ENCODE measurements at regions not wholly inside any gene's neighbourhood (a gene's known extent, or its start where the extent isn't known, plus 50 kb on each side); places are given as distances from the start of the nearest gene placed in this dataset.

DNA sequence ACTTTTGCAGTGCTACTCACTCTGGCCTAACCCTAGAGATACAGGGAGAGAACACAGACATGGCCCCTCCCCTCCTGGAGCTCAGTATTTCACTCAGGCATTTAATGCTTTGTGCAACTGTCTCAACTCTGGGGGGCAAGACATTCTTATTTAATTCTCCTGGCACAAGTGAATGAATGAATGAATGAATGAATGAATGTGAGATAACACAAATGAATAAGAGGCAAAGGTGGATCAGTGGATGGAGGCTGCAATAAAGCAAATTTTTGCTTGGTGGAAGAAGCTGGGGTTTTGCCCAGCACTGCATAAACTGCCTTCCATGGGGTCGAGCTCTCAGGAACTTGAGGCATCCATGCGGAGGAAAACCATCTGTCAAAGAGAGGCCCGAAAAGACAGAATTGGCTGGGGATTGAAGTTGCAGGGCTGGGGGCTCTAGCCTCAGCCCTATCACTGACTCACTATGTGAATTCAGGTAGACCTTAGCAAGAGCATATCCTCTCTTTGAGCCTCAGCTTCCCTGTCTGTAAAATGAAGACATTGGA is 441.4 kb upstream of the ZMIZ1 start:
- DNase-seq (ENCODE audit: extremely low spot score) = no peak
- ChIA-PET CTCF (no interaction called here), POLR2A (no interaction called here)
- TF ChIP-seq L3MBTL2 (conservative IDR thresholded peaks at IDR 0.05) = no peak
- TF ChIP-seq FOXM1 (IDR thresholded peaks at IDR 0.05; ENCODE audit: borderline replicate concordance) = no peak

DNA sequence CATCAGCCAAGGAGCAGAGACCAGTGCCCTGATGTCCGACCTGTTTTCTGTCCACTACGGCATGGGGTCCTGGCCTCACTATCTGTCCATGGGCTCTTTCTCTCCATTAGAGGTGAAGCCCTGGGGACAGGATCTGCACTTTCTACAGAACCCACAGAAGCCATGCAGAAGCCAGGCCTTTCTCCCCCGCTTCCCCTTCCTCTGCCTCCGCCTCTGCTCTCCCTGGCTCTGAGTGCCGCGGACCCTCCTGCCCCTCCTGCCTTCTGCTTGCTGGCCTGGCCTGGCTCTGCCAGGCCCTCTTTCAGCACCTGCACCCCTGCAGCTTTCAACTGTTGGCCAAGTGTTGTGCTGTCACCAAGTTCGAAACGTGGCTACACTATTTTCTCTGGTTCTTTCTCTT is 439.8 kb upstream of the ZMIZ1 start:
- ChIA-PET POLR2A (no interaction called here), CTCF (no interaction called here)
- no peak for DNase-seq (ENCODE audit: extremely low spot score)
- TF ChIP-seq NFRKB (IDR thresholded peaks at IDR 0.05) (no peak), LEF1 (IDR thresholded peaks at IDR 0.05; ENCODE audit: borderline replicate concordance) (no peak), FOXM1 (IDR thresholded peaks at IDR 0.05; ENCODE audit: borderline replicate concordance) (no peak), L3MBTL2 (conservative IDR thresholded peaks at IDR 0.05) (no peak), FOXK2 (IDR thresholded peaks at IDR 0.05) (no peak), BHLHE40 (IDR thresholded peaks at IDR 0.05; ENCODE audit: borderline replicate concordance) (no peak), HDGF (IDR thresholded peaks at IDR 0.05; ENCODE audit: borderline replicate concordance) (no peak), SP1 (IDR thresholded peaks at IDR 0.05) (no peak), TARDBP (IDR thresholded peaks at IDR 0.05) (no peak)
- TF ChIP-seq, protein P1, sequence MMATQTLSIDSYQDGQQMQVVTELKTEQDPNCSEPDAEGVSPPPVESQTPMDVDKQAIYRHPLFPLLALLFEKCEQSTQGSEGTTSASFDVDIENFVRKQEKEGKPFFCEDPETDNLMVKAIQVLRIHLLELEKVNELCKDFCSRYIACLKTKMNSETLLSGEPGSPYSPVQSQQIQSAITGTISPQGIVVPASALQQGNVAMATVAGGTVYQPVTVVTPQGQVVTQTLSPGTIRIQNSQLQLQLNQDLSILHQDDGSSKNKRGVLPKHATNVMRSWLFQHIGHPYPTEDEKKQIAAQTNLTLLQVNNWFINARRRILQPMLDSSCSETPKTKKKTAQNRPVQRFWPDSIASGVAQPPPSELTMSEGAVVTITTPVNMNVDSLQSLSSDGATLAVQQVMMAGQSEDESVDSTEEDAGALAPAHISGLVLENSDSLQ (IDR thresholded peaks at IDR 0.05) = no peak

- no peak for DNase-seq (ENCODE audit: extremely low spot score)
- ChIA-PET CTCF (no interaction called here), POLR2A (no interaction called here)
- TF ChIP-seq CTBP1 (IDR thresholded peaks at IDR 0.05; ENCODE audit: borderline replicate concordance) (no peak), HDGF (IDR thresholded peaks at IDR 0.05; ENCODE audit: borderline replicate concordance) (no peak), LEF1 (IDR thresholded peaks at IDR 0.05; ENCODE audit: borderline replicate concordance) (no peak), SUZ12 (IDR thresholded peaks at IDR 0.05) (no peak), TARDBP (IDR thresholded peaks at IDR 0.05) (no peak), L3MBTL2 (conservative IDR thresholded peaks at IDR 0.05) (no peak), FOXA1 (IDR thresholded peaks at IDR 0.05) (no peak), ELF4 (IDR thresholded peaks at IDR 0.05) (no peak), NFRKB (IDR thresholded peaks at IDR 0.05) (no peak), FOXK2 (IDR thresholded peaks at IDR 0.05) (no peak), BHLHE40 (IDR thresholded peaks at IDR 0.05; ENCODE audit: borderline replicate concordance) (no peak), SP1 (IDR thresholded peaks at IDR 0.05) (no peak)
- TF ChIP-seq, protein P1 (IDR thresholded peaks at IDR 0.05) = no peak
Observed at GRCh38 chr10:78629773-78630172, 439.0 kb upstream of the ZMIZ1 start.

GRCh38 chr10:78630944-78631838 is 437.6 kb upstream of the ZMIZ1 start:
- CTCF ChIA-PET = no interaction called here

DNA sequence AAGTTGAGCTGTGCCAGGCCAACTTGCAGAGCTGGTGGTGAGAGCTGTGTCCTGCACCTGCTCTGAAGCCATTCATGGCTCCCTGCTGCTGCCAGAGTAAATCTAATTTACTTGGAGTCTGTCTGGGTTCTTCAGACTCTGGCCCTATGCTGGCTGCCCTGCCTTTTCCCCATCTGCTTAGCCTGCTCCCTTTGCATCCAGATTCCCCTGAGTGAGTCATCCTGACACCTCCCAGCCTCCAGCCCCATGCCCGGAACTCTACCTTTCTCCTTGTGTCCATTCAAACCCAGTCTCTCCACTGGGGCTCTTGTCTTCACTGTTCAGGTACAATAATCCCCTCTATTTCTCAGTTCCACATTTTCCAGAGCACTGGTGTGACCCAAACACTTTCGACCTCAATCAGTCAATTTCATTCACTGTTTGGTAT is 434.4 kb upstream of the ZMIZ1 start:
- TF ChIP-seq ARNT (IDR thresholded peaks at IDR 0.05) (no peak), SP1 (IDR thresholded peaks at IDR 0.05) (no peak), SUZ12 (IDR thresholded peaks at IDR 0.05) (no peak), FOXK2 (IDR thresholded peaks at IDR 0.05) (no peak), NFRKB (IDR thresholded peaks at IDR 0.05) (no peak), ZNF384 (IDR thresholded peaks at IDR 0.05) (no peak), TARDBP (IDR thresholded peaks at IDR 0.05) (no peak), BHLHE40 (IDR thresholded peaks at IDR 0.05; ENCODE audit: borderline replicate concordance) (no peak), HDGF (IDR thresholded peaks at IDR 0.05; ENCODE audit: borderline replicate concordance) (no peak), L3MBTL2 (conservative IDR thresholded peaks at IDR 0.05) (no peak), ELF4 (IDR thresholded peaks at IDR 0.05) (no peak), LEF1 (IDR thresholded peaks at IDR 0.05; ENCODE audit: borderline replicate concordance) (no peak), FOXM1 (IDR thresholded peaks at IDR 0.05; ENCODE audit: borderline replicate concordance) (no peak), FOXA1 (IDR thresholded peaks at IDR 0.05) (no peak), CTBP1 (IDR thresholded peaks at IDR 0.05; ENCODE audit: borderline replicate concordance) (no peak)
- TF ChIP-seq, protein P1 (IDR thresholded peaks at IDR 0.05) = no peak
- ChIA-PET POLR2A (interaction anchor here (1.1 kb wide), 1 partner anchor 10 kb away, joined by 3 read pairs; no protein-coding TSS in a partner anchor), CTCF (no interaction called here)
- DNase-seq (ENCODE audit: extremely low spot score) = no peak

More at GRCh38 chr10:78630944-78631838, 437.6 kb upstream of the ZMIZ1 start:
- DNase-seq (ENCODE audit: extremely low spot score) = no peak
- TF ChIP-seq, protein P1 (IDR thresholded peaks at IDR 0.05) = no peak
- TF ChIP-seq NFRKB (IDR thresholded peaks at IDR 0.05) (no peak), FOXA1 (IDR thresholded peaks at IDR 0.05) (no peak)
- POLR2A ChIA-PET = no interaction called here

DNA sequence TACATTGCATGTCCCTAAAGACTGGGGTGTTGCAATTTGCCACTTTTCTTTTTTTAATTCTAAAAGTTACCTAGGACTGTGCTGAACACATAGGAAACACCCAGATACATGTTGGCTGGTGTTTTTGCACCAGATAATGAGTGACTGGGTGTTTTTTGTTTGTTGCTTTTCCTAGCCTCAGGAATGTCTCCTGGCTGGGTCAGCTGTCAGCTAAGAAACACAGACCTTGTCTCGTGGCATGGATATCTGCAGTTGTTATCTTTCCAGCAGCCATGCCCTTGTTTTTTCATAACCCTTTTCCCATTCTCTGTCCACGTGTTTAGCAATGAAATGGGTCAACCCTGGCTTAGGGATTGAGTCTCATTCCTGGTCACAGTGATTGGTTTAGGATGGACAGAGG is 433.9 kb upstream of the ZMIZ1 start:
- no peak for DNase-seq (ENCODE audit: extremely low spot score)
- ChIA-PET CTCF (no interaction called here), POLR2A (interaction anchor here (1.1 kb wide), 1 partner anchor 11 kb away, joined by 3 read pairs; no protein-coding TSS in a partner anchor)
- TF ChIP-seq ZNF384 (IDR thresholded peaks at IDR 0.05) (no peak), FOXK2 (IDR thresholded peaks at IDR 0.05) (no peak), NFRKB (IDR thresholded peaks at IDR 0.05) (no peak), L3MBTL2 (conservative IDR thresholded peaks at IDR 0.05) (no peak), ELF4 (IDR thresholded peaks at IDR 0.05) (no peak), TARDBP (IDR thresholded peaks at IDR 0.05) (no peak)

All from HEK293T (cell line).